Liver (tissue), 3 donors: ENCODE measurements at regions not wholly inside any gene's neighbourhood (a gene's known extent, or its start where the extent isn't known, plus 50 kb on each side); places are given as distances from the start of the nearest gene placed in this dataset.
"Not testable (repeated sequence)": the region's sequence is repeated elsewhere in the genome, so short reads cannot be mapped to it uniquely, and the experiment has no call there.

Experiments
- EGR1 ChIP-seq, 2 donors: IDR thresholded peaks; 2 replicates each; pipeline ENCODE4 v1.6.1; 2016 to 2018; ENCODE audit warnings: antibody characterized with exemption in 2 of 2, low read depth in 2 of 2
- GABPA ChIP-seq, 2 donors: IDR thresholded peaks in 1 of 2; conservative IDR thresholded peaks in 1 of 2; 2 replicates each; pipeline ENCODE4 v1.6.1; 2016; ENCODE audit warnings: antibody characterized with exemption in 2 of 2, mild to moderate bottlenecking in 1 of 2, moderate library complexity in 1 of 2
- HNF4G ChIP-seq: IDR thresholded peaks from 2 replicates; pipeline ENCODE4 v1.6.1; 2016; ENCODE audit warnings: antibody characterized with exemption
- JUND ChIP-seq, 2 donors: IDR thresholded peaks; 2 replicates each; pipeline ENCODE4 v1.6.1; 2016; ENCODE audit warnings: antibody characterized with exemption in 2 of 2
- RAD21 ChIP-seq, 2 donors: IDR thresholded peaks; 2 replicates each; pipeline ENCODE4 v1.6.1; 2016; ENCODE audit warnings: antibody characterized with exemption in 2 of 2, mild to moderate bottlenecking in 2 of 2
- YY1 ChIP-seq: IDR thresholded peaks from 2 replicates; pipeline ENCODE4 v1.6.1; 2016; ENCODE audit warnings: antibody characterized with exemption, mild to moderate bottlenecking
- TF ChIP-seq, protein P1 (sequence below): fragments of 150-350 bp; IDR thresholded peaks from 2 replicates; pipeline ENCODE4 v1.5.1; 2017; ENCODE audit warnings: improper control_type of control experiment, low read depth, low read length; ENCODE audit not compliant: missing input control
- TF ChIP-seq, protein P2 (sequence below): IDR thresholded peaks from 2 replicates; pipeline ENCODE4 v1.6.1; 2016; ENCODE audit warnings: antibody characterized with exemption
- TF ChIP-seq, protein P3 (sequence below): IDR thresholded peaks from 2 replicates; pipeline ENCODE4 v1.6.1; 2016; ENCODE audit warnings: antibody characterized with exemption
- TF ChIP-seq, protein P4 (sequence below): IDR thresholded peaks from 2 replicates; pipeline ENCODE4 v1.6.1; 2016; ENCODE audit warnings: antibody characterized with exemption
- donor health status: healthy.
- donor health status: healthy.

DNA sequence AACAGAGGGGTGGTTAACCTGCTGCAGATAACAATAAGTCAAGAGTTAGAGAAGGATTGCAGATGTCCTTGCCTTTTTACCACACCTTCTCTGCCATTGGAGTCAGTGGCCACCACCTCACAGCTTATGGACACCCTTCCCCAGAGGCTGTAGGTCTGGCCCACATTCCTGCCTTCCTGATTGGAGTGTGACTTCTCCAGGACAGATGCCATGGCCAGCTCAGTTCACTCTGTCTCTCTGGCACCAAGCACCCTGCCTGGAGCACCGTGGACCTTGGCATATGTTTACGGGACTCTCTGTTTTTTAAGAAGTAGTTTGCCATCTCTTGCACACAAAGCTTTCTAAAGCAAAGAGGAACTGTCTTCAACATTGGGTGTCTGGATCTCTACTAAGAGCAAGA lies 323.8 kb downstream of the BCL2L11 start:
- TF ChIP-seq, protein P1, sequence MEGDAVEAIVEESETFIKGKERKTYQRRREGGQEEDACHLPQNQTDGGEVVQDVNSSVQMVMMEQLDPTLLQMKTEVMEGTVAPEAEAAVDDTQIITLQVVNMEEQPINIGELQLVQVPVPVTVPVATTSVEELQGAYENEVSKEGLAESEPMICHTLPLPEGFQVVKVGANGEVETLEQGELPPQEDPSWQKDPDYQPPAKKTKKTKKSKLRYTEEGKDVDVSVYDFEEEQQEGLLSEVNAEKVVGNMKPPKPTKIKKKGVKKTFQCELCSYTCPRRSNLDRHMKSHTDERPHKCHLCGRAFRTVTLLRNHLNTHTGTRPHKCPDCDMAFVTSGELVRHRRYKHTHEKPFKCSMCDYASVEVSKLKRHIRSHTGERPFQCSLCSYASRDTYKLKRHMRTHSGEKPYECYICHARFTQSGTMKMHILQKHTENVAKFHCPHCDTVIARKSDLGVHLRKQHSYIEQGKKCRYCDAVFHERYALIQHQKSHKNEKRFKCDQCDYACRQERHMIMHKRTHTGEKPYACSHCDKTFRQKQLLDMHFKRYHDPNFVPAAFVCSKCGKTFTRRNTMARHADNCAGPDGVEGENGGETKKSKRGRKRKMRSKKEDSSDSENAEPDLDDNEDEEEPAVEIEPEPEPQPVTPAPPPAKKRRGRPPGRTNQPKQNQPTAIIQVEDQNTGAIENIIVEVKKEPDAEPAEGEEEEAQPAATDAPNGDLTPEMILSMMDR = not testable (repeated sequence)
- not testable (repeated sequence) for TF ChIP-seq EGR1 (IDR thresholded peaks at IDR 0.05; ENCODE audit: low read depth in 2 of 2); HNF4G; YY1; JUND (IDR thresholded peaks at IDR 0.05); RAD21 (IDR thresholded peaks at IDR 0.05); GABPA (IDR thresholded peaks at IDR 0.05 in 1 of 2, conservative IDR thresholded peaks at IDR 0.05 in 1 of 2)
- TF ChIP-seq, protein P2, sequence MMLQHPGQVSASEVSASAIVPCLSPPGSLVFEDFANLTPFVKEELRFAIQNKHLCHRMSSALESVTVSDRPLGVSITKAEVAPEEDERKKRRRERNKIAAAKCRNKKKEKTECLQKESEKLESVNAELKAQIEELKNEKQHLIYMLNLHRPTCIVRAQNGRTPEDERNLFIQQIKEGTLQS = not testable (repeated sequence)
- TF ChIP-seq, protein P3, sequence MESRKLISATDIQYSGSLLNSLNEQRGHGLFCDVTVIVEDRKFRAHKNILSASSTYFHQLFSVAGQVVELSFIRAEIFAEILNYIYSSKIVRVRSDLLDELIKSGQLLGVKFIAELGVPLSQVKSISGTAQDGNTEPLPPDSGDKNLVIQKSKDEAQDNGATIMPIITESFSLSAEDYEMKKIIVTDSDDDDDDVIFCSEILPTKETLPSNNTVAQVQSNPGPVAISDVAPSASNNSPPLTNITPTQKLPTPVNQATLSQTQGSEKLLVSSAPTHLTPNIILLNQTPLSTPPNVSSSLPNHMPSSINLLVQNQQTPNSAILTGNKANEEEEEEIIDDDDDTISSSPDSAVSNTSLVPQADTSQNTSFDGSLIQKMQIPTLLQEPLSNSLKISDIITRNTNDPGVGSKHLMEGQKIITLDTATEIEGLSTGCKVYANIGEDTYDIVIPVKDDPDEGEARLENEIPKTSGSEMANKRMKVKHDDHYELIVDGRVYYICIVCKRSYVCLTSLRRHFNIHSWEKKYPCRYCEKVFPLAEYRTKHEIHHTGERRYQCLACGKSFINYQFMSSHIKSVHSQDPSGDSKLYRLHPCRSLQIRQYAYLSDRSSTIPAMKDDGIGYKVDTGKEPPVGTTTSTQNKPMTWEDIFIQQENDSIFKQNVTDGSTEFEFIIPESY = not testable (repeated sequence)
- TF ChIP-seq, protein P4, sequence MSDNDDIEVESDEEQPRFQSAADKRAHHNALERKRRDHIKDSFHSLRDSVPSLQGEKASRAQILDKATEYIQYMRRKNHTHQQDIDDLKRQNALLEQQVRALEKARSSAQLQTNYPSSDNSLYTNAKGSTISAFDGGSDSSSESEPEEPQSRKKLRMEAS = not testable (repeated sequence)
